HG03342 (cell line): ENCODE measurements at regions not wholly inside any gene's neighbourhood (a gene's known extent, or its start where the extent isn't known, plus 50 kb on each side); places are given as distances from the start of the nearest gene placed in this dataset.

Source experiments
- ATAC-seq: cut with Tn5 transposase; IDR thresholded peaks from one replicate; pipeline ENCODE4 v1.9.1; 2021; ENCODE audit warnings: mild to moderate bottlenecking, moderate library complexity; ENCODE audit not compliant: unreplicated experiment

- ATAC-seq: no peak
These were observed 408.1 kb upstream of the CTNND2 start for GRCh38 chr5:12312343-12312742.

DNA sequence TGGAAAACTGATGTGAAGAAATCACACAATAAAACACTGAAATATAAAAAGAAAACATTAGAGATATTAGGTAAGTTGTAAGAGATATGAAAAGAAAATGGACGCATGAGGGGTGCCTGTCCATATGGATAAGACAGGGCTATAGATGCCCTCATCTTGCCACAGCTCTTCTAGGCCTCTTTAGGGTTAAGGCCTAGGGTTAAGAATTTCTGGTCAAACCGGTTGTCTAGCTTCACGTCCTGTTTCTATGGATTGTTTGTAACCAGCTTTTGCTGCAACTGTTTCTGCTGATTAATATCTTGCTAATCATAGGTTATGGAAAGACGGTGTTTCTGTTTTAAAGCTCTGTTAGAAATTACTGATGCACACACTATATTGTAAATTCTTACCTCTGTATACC, 389.9 kb upstream of the CTNND2 start:
- ATAC-seq: no peak

GRCh38 chr5:12292610-12293204, 388.5 kb upstream of the CTNND2 start:
- no peak for ATAC-seq

DNA sequence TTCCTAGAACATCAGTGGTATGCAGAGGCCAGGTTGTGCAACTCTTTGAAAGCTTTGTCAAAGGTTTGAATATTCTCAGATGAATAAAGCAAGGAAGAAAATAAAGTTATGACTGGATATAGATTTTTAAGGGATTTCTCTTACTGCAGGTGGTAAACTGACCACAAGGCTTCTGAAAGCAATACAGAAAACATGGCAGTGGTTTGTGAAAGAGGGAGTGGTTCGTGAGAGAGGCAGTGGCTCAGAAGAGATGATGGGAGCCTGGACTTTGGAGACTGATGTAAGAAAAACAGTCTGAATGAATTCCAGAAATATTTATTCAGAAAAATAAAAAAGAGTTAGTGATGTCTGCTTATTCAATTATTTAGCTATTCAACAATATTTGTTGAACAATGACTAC, 380.4 kb upstream of the CTNND2 start:
- ATAC-seq: no peak

- ATAC-seq: peak; percentile 87
These were observed 373.4 kb upstream of the CTNND2 start for GRCh38 chr5:12277504-12278192.

DNA sequence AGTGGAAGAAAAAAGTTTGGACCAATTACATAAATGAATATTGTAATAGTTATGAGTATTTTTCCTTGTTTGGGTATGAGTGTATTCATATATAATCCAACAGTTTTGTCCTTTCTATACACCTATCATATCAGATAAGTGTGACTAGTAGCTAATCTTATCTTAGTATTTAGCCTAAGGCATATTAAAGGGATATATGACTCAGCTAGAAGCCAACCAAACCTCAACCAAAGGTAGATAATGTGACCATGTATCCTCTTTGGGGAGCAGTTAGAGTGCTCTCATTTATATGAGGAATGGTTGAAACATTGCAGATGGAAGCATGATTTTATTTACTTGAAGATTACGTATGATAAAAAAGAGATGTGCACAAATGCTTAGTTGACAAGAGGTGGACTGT, 370.0 kb upstream of the CTNND2 start:
- no peak for ATAC-seq

GRCh38 chr5:12272389-12272788, 368.1 kb upstream of the CTNND2 start:
- no peak for ATAC-seq

GRCh38 chr5:12270914-12271313, 366.7 kb upstream of the CTNND2 start:
- ATAC-seq: no peak

DNA sequence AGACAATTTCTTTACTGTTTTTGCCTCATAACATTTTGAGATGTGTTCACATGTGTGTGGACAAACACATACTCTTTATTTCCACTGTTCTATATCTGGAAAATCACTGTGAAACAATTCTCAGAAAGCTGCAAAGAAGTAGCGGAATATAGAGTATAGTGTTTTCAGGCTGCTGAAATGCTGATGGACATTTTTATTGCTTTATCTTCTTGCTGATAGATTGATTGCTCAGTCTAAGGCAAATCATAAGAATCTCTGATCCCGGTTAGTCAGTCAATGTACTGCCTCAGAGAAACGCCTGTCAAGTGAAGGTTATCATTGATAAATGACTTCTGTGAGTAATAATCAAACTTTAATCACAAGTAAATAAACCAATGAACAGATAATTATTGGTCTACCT, 364.9 kb upstream of the CTNND2 start:
- ATAC-seq: no peak

- ATAC-seq: no peak
These were observed 354.3 kb upstream of the CTNND2 start for GRCh38 chr5:12258549-12258948.

GRCh38 chr5:12250454-12250853, 346.2 kb upstream of the CTNND2 start:
- no peak for ATAC-seq

DNA sequence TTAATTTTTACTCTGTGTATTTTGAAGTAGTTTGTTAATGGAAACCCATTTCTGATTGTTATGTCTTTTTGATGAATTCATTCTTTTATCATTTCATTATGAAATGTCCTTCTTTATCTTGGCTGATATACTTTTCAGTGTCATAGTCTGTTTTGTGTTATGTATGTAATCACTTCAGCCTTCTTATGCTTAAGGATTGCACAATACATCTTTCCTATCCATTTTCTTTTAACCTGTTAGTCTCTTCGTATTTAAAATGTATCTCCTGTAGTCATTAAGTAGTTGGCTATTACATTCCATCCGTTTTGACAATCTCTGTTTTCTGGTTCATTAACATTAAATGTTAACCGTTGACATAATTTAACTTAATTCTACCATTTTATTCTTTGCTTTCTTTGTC, 344.6 kb upstream of the CTNND2 start:
- ATAC-seq: no peak

- no peak for ATAC-seq
These were observed 341.8 kb upstream of the CTNND2 start for GRCh38 chr5:12246036-12246435.

- no peak for ATAC-seq
These were observed 341.2 kb upstream of the CTNND2 start for GRCh38 chr5:12245429-12245828.

DNA sequence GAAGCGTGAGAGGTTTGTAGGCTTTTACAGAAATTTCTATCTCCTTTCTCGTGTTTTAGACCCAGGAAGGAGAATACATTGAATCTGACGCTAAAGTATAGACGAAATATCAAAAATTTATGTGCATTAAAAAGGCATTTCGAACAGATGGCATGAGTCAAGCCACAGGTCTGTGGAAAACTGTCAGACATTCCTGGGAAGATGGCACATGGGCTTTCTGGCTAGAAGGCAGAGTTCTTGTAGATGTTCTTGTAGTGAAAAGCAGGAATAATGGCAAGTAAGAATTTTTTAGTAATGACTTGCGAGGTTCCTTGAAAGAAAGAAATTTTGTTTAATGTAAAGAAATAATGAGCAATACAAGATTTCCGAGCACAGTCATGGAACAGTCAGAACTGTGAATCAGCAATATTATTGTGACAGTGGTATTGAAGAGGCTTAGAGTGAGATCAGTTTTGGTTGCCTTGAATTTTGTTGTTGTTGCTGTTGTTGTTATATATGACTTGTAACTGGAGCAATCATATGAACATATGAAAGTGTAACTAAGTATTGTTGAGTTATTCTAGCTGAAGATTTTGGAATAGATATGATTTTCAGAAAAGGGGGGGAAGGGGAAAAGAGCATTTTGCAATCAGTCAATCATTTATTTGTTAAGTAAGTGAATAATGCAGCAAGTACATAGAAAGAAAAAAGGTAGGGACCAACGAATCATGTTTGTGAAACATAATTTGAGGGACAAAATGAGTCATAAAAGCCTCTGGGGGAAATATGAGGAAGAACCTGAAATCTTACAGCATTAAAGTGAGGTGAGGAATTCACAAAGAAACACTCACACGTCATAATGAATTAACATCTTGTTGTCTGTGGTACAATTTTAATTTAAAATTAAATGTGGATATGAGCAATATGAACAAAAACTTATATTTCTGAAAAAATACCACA, 339.0 kb upstream of the CTNND2 start:
- no peak for ATAC-seq

- no peak for ATAC-seq
These were observed 333.8 kb upstream of the CTNND2 start for GRCh38 chr5:12237837-12238575.

- no peak for ATAC-seq
These were observed 326.4 kb upstream of the CTNND2 start for GRCh38 chr5:12230659-12231058.

DNA sequence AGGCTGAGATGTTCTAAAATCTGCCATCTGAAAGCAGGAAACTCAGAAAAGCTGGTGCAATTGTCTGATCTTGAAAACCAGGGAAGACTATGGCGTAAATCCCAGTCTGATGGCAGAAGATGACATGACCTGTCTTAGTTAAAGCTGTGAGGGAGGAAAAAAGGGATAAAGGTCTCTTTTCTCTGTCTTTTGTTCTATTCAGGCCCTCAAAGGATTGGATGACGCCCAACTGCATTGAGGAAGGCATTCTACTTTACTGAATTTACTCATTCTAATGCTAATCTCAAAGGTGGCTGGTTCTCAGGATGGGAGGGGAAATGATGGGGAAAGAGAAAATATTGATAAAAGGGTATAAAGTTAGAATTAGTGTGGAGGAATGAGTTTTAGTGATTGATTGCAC, 312.8 kb upstream of the CTNND2 start:
- ATAC-seq: no peak

GRCh38 chr5:12214267-12215015, 310.2 kb upstream of the CTNND2 start:
- no peak for ATAC-seq

DNA sequence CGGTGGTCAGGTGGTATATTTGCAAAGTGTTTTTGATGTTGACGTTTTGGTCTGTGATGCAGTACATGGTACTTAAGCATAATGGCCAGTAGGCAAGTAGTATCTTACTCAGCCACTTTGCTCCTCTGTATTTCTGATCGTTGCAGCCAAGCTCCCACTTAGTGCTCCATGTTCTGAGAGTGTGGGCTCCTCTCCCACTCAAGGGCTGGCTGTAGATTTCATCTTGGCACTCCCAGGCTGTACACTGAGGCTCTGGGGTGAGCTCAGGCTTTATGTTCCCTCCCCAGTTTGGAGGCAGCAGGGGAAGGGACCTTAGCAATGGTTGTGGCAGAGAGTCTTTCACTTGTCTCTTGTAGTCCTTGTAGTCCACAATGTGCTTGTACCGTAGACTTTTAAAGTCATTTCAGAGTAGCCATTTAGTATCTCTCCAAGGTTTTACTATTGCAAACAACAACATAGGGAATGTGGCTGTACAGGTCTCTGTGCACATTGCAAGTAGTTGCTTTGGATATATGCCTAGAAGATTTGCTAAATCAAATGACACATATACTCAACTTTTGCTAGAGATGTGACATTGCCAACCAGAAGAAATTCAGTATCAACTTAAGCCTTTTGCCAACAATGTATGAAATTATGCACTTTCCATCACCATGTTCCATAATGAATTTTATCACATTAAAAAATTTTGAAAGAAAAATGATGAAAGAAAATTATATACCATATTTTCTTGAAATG, 304.3 kb upstream of the CTNND2 start:
- no peak for ATAC-seq
